ENCODE measurements at regions not wholly inside any gene's neighbourhood (a gene's known extent, or its start where the extent isn't known, plus 50 kb on each side); places are given as distances from the start of the nearest gene placed in this dataset.
"Not testable (repeated sequence)": the region's sequence is repeated elsewhere in the genome, so short reads cannot be mapped to it uniquely, and the experiment has no call there.

DNA sequence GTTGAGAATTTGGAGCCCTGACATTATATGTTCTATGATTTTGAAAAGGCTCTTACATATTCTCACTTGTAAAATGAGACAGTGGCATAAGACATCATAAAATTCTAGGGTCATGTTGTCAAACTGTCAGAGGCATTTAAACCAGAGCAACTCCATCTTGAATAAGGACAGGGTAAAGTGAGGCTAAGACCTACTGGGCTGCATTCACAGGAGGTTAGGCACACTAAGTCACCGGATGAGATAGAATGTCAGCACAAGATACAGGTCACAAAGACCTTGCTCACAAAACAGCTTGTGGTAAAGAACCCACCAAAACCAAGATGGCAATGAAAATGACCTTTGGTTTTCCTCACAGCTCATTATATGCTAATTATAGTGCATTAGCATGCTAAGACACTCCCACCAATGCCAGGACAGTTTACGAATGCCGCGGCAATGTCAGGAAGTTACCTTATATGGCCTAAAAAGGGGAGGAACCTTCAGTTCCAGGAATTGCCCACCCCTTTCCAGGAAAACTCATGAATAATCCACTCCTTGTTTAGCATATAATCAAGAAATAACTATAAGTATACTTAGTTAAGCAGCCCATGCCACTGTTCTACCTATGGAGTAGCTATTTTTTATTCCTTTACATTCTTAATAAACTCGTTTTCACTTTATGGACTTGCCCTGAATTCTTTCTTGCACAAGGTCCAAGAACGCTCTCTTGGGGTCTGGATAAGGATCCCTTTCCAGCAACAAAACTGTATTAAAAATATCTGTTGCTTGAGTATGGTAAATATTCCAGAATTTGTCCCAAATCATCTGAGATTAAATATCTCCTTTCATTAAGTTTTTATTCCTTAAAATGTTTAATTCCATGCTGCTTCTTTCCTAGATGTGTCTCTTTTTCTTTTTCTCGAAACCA is 406.4 kb downstream of the METTL4 start:
- ChIA-PET POLR2A (no interaction called here), CTCF (no interaction called here)
- TF ChIP-seq, protein P1, sequence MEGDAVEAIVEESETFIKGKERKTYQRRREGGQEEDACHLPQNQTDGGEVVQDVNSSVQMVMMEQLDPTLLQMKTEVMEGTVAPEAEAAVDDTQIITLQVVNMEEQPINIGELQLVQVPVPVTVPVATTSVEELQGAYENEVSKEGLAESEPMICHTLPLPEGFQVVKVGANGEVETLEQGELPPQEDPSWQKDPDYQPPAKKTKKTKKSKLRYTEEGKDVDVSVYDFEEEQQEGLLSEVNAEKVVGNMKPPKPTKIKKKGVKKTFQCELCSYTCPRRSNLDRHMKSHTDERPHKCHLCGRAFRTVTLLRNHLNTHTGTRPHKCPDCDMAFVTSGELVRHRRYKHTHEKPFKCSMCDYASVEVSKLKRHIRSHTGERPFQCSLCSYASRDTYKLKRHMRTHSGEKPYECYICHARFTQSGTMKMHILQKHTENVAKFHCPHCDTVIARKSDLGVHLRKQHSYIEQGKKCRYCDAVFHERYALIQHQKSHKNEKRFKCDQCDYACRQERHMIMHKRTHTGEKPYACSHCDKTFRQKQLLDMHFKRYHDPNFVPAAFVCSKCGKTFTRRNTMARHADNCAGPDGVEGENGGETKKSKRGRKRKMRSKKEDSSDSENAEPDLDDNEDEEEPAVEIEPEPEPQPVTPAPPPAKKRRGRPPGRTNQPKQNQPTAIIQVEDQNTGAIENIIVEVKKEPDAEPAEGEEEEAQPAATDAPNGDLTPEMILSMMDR (IDR thresholded peaks at IDR 0.05; ENCODE audit: insufficient read depth in 1 of 2, low read depth in 1 of 2, low read length in 1 of 2, severe bottlenecking in 1 of 2, unreplicated experiment in 1 of 2) = no peak
- no peak overlapping the region for H3K4me3 ChIP-seq (ENCODE audit: low read depth, low read length)
- H3K36me3 ChIP-seq (ENCODE audit: control insufficient read depth, insufficient read depth, low read length) = no peaks in the 10 kb centered on the region
- no peaks in the 10 kb centered on the region; the same call in 1 of the 2 replicates for H3K27me3 ChIP-seq (replicated peaks; ENCODE audit: control insufficient read depth, insufficient read depth, low read length)
- H3K9me3 Mint-ChIP-seq (ENCODE audit: unreplicated experiment) = peaks cover 14% of the 10 kb centered on the region
- no peaks in the 10 kb centered on the region for H3K9me3 ChIP-seq
- H3K4me1 ChIP-seq = peaks cover 19% of the 10 kb centered on the region
- no peak for DNase-seq
- H3K27me3 Mint-ChIP-seq (ENCODE audit: insufficient read depth, unreplicated experiment) = no peaks in the 10 kb centered on the region
- H3K27ac Mint-ChIP-seq (ENCODE audit: unreplicated experiment) = no peak overlapping the region
- no peak overlapping the region for H3K4me3 Mint-ChIP-seq (ENCODE audit: unreplicated experiment)
- no TSS peak for BruUV-seq (replicated peaks)
- intact Hi-C loops (cut with micrococcal nuclease; ENCODE audit: unreplicated experiment) = no loop called here
- peaks cover 16% of the 10 kb centered on the region for H3K4me1 Mint-ChIP-seq (ENCODE audit: low read depth, unreplicated experiment)
- H3K36me3 Mint-ChIP-seq (ENCODE audit: insufficient read depth, unreplicated experiment) = peaks cover 11% of the 10 kb centered on the region

DNA sequence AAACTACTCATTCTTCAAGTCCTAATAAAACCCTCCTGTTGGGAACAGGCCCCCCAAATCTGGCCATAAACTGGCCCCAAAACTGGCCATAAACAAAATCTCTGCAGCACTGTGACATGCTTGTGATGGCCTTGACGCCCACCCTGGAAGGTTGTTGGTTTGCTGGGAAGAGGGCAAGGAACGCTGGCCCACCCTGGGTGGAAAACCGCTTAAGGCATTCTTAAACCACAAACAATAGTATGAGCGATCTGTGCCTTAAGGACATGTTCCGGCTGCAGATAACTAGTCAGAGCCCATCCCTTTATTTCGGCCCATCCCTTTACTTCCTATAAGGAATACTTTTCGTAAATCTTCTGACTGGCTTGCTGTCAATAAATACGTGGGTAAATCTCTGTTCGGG is 404.4 kb downstream of the METTL4 start:
- peaks cover 14% of the 10 kb centered on the region for H3K9me3 Mint-ChIP-seq (ENCODE audit: unreplicated experiment)
- H3K4me3 Mint-ChIP-seq (ENCODE audit: unreplicated experiment); H3K9me3 ChIP-seq; BruUV-seq (replicated peaks); H3K36me3 ChIP-seq (ENCODE audit: control insufficient read depth, insufficient read depth, low read length); H3K4me3 ChIP-seq (ENCODE audit: low read depth, low read length); DNase-seq; H3K27me3 Mint-ChIP-seq (ENCODE audit: insufficient read depth, unreplicated experiment); H3K27ac Mint-ChIP-seq (ENCODE audit: unreplicated experiment); intact Hi-C loops (cut with micrococcal nuclease; ENCODE audit: unreplicated experiment); H3K27me3 ChIP-seq (replicated peaks; ENCODE audit: control insufficient read depth, insufficient read depth, low read length); POLR2A ChIA-PET; CTCF ChIA-PET: not testable (repeated sequence)
- H3K36me3 Mint-ChIP-seq (ENCODE audit: insufficient read depth, unreplicated experiment) = peaks cover 11% of the 10 kb centered on the region
- H3K4me1 ChIP-seq = peaks cover 32% of the 10 kb centered on the region
- H3K4me1 Mint-ChIP-seq (ENCODE audit: low read depth, unreplicated experiment) = peaks cover 22% of the 10 kb centered on the region

DNA sequence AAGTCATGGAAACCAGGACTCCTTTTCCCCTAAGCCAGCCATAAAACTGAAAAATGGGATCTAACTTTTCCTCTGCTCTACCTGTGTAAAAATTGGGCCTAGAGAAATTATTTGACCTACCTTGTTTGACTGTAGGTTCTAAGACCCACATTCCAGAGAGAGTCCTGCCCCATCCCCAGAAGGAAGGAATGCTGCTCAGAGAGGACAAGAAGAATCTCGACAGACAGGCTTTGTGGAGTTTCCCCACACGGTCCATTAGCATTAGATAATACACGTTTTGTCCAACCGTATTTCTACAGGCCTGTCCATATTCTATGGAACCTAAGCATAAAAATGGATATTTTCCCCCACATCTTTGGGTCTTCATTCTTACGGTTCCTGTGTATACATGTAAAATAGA is 403.3 kb downstream of the METTL4 start:
- POLR2A ChIA-PET = no interaction called here
- H3K4me1 Mint-ChIP-seq (ENCODE audit: low read depth, unreplicated experiment) = peaks cover 32% of the 10 kb centered on the region
- intact Hi-C loops (cut with micrococcal nuclease; ENCODE audit: unreplicated experiment) = no loop called here
- BruUV-seq (replicated peaks) = no TSS peak
- H3K4me3 Mint-ChIP-seq (ENCODE audit: unreplicated experiment) = no peak overlapping the region
- Histone ChIP-seq H3K36me3 (ENCODE audit: control insufficient read depth, insufficient read depth, low read length) (no peaks in the 10 kb centered on the region), H3K9me3 (no peaks in the 10 kb centered on the region), H3K27me3 (replicated peaks; ENCODE audit: control insufficient read depth, insufficient read depth, low read length) (no peaks in the 10 kb centered on the region; the same call in 1 of the 2 replicates), H3K4me1 (peaks cover 43% of the 10 kb centered on the region), H3K4me3 (ENCODE audit: low read depth, low read length) (no peak overlapping the region)
- TF ChIP-seq, protein P1 (IDR thresholded peaks at IDR 0.05; ENCODE audit: insufficient read depth in 1 of 2, low read depth in 1 of 2, low read length in 1 of 2, severe bottlenecking in 1 of 2, unreplicated experiment in 1 of 2) = no peak
- peaks cover 14% of the 10 kb centered on the region for H3K9me3 Mint-ChIP-seq (ENCODE audit: unreplicated experiment)
- peak; percentile 53 to 58 for DNase-seq
- no peaks in the 10 kb centered on the region for H3K27me3 Mint-ChIP-seq (ENCODE audit: insufficient read depth, unreplicated experiment)
- CTCF ChIA-PET = no interaction called here
- peak overlapping the region; percentile 68 for H3K27ac Mint-ChIP-seq (ENCODE audit: unreplicated experiment)
- peaks cover 11% of the 10 kb centered on the region for H3K36me3 Mint-ChIP-seq (ENCODE audit: insufficient read depth, unreplicated experiment)

Measured in Caco-2 (cell line).